HepG2 (cell line): ENCODE measurements at regions not wholly inside any gene's neighbourhood (a gene's known extent, or its start where the extent isn't known, plus 50 kb on each side); places are given as distances from the start of the nearest gene placed in this dataset.

ENCODE experiments used
- CREB1 ChIP-seq, 2 experiments: fragments of 450-650 bp in 1 of 2; IDR thresholded peaks; 2 replicates each; pipeline ENCODE4 v1.6.1; 2016 to 2017; ENCODE audit warnings: control low read depth in 1 of 2, mild to moderate bottlenecking in 1 of 2, missing compliant biosample characterization in 1 of 2, missing genetic modification characterization in 1 of 2
- POLR2AphosphoS5 ChIP-seq: IDR thresholded peaks from 2 replicates; pipeline ENCODE4 v1.6.1; 2012; ENCODE audit warnings: low read depth, low read length

DNA sequence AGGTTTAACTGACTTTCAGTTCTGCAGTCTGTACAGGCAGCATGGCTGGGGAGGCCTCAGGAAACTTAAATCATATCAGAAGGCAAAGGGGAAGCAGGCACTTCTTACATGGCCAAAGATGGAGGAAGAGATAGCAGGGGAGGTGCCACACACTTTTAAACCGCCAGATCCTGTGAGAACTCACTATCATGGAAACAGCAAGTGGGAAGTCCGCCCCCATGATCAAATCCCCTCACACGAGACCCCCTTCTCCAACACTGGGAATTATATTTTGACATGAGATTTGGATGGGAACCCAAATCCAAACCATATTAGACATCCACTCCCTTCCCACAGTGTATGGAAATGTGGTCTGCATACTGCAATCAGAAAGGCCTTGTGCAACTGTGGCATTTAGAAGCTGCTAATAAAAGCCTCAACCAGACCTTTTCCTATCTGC lies 148.2 kb downstream of the FCRL5 start:
- no peak for TF ChIP-seq POLR2AphosphoS5
- TF ChIP-seq CREB1 (IDR thresholded peaks at IDR 0.05): no peak
- TF ChIP-seq CREB1 (CRISPR knock-in tag; IDR thresholded peaks at IDR 0.05): no peak
